Astrocyte of the cerebellum (primary cell): ENCODE measurements at regions not wholly inside any gene's neighbourhood (a gene's known extent, or its start where the extent isn't known, plus 50 kb on each side); places are given as distances from the start of the nearest gene placed in this dataset.

ENCODE experiments used
- DNase-seq: peaks from one replicate; pipeline ENCODE4 v3.0.0-alpha.2; 2011; ENCODE audit warnings: low read depth
- H3K4me3 ChIP-seq: 2 replicates; pipeline ENCODE4 v1.5.1; 2011; ENCODE audit warnings: mild to moderate bottlenecking, low read depth, low read length, moderate library complexity
- CTCF ChIP-seq: IDR thresholded peaks from 2 replicates; pipeline ENCODE4 v1.5.1; 2012; ENCODE audit warnings: low read length, low read depth, moderate library complexity, mild to moderate bottlenecking; ENCODE audit errors: missing control alignments
- in situ Hi-C: cut with HindIII; loops from 2 replicates; pipeline ENCODE4 v1.10.0; 2017; ENCODE audit warnings: low sequenced_read_pairs

- TF ChIP-seq CTCF: no peak
- no peak overlapping the region for H3K4me3 ChIP-seq
- DNase-seq: no peak
- in situ Hi-C loops: no loop called here
Observed at GRCh38 chr2:206219957-206220356, 54.5 kb upstream of the ZDBF2 start.

- no peak for TF ChIP-seq CTCF
- in situ Hi-C loops: no loop called here
- DNase-seq: no peak
- no peak overlapping the region for H3K4me3 ChIP-seq
Observed at GRCh38 chr2:206220997-206221396, 53.5 kb upstream of the ZDBF2 start.
